Nephron progenitor cell (in vitro differentiated cells): ENCODE measurements at regions not wholly inside any gene's neighbourhood (a gene's known extent, or its start where the extent isn't known, plus 50 kb on each side); places are given as distances from the start of the nearest gene placed in this dataset.

ENCODE experiments used
- DNase-seq: peaks from one replicate; pipeline ENCODE4 v3.0.0; 2021
- H3K27ac Mint-ChIP-seq: 2 replicates; pipeline ENCODE4 v1.8.0; 2021; ENCODE audit warnings: mild to moderate bottlenecking, moderate library complexity, mixed read lengths
- H3K27me3 Mint-ChIP-seq: 2 replicates; pipeline ENCODE4 v1.8.0; 2021; ENCODE audit warnings: mild to moderate bottlenecking, low read depth, mixed read lengths; ENCODE audit not compliant: poor library complexity
- H3K36me3 Mint-ChIP-seq: 2 replicates; pipeline ENCODE4 v1.8.0; 2021; ENCODE audit warnings: low read depth, mixed read lengths
- H3K4me1 Mint-ChIP-seq: 2 replicates; pipeline ENCODE4 v1.8.0; 2021; ENCODE audit warnings: mixed read lengths
- H3K4me3 Mint-ChIP-seq: 2 replicates; pipeline ENCODE4 v1.8.0; 2021; ENCODE audit warnings: mild to moderate bottlenecking, moderate library complexity, mixed read lengths
- H3K9me3 Mint-ChIP-seq: 2 replicates; pipeline ENCODE4 v1.8.0; 2021; ENCODE audit warnings: mild to moderate bottlenecking, moderate library complexity, mixed read lengths
- CTCF ChIP-seq: fragments of 200-600 bp; sonication (generic); IDR thresholded peaks from 2 replicates; pipeline ENCODE4 v1.5.0; 2021; ENCODE audit warnings: antibody characterized with exemption

- H3K36me3 Mint-ChIP-seq: peaks cover 8% of the 10 kb centered on the region
- no peak for DNase-seq
- peaks cover 24% of the 10 kb centered on the region for H3K4me1 Mint-ChIP-seq
- no peak overlapping the region for H3K27ac Mint-ChIP-seq
- TF ChIP-seq CTCF: no peak
- H3K4me3 Mint-ChIP-seq: no peak overlapping the region
- H3K9me3 Mint-ChIP-seq: peaks cover 17% of the 10 kb centered on the region
- no peaks in the 10 kb centered on the region for H3K27me3 Mint-ChIP-seq
Observed at GRCh38 chr12:93980711-93981110, 167.7 kb upstream of the PLXNC1 start.

- Mint-ChIP-seq H3K4me3 (no peak overlapping the region), H3K27ac (no peak overlapping the region), H3K27me3 (no peaks in the 10 kb centered on the region), H3K4me1 (peaks cover 24% of the 10 kb centered on the region), H3K9me3 (peaks cover 22% of the 10 kb centered on the region), H3K36me3 (peaks cover 8% of the 10 kb centered on the region)
- no peak for DNase-seq
- TF ChIP-seq CTCF: no peak
Observed at GRCh38 chr12:93981411-93981810, 167.0 kb upstream of the PLXNC1 start.

- H3K9me3 Mint-ChIP-seq: peaks cover 29% of the 10 kb centered on the region
- H3K4me1 Mint-ChIP-seq: peaks cover 24% of the 10 kb centered on the region
Observed at GRCh38 chr12:93982771-93983315, 165.5 kb upstream of the PLXNC1 start.

GRCh38 chr12:93984005-93984404 is 164.4 kb upstream of the PLXNC1 start:
- Mint-ChIP-seq H3K9me3 (peaks cover 30% of the 10 kb centered on the region), H3K4me3 (no peak overlapping the region), H3K4me1 (peaks cover 24% of the 10 kb centered on the region), H3K36me3 (peaks cover 8% of the 10 kb centered on the region), H3K27me3 (no peaks in the 10 kb centered on the region), H3K27ac (no peak overlapping the region)
- no peak for TF ChIP-seq CTCF
- no peak for DNase-seq

More at GRCh38 chr12:93982771-93983315, 165.5 kb upstream of the PLXNC1 start:
- no peak for DNase-seq
- no peak overlapping the region for H3K27ac Mint-ChIP-seq
- no peak overlapping the region for H3K4me3 Mint-ChIP-seq
- H3K27me3 Mint-ChIP-seq: no peaks in the 10 kb centered on the region
- no peak for TF ChIP-seq CTCF
- H3K36me3 Mint-ChIP-seq: peaks cover 8% of the 10 kb centered on the region

- Mint-ChIP-seq H3K36me3 (no peaks in the 10 kb centered on the region), H3K4me3 (no peak overlapping the region), H3K9me3 (peaks cover 14% of the 10 kb centered on the region), H3K4me1 (peaks cover 37% of the 10 kb centered on the region), H3K27me3 (no peaks in the 10 kb centered on the region), H3K27ac (peak overlapping the region; percentile 28)
- no peak for TF ChIP-seq CTCF
- no peak for DNase-seq
Observed at GRCh38 chr12:93989949-93990348, 158.4 kb upstream of the PLXNC1 start.
